Panc1 (cell line): ENCODE measurements at regions not wholly inside any gene's neighbourhood (a gene's known extent, or its start where the extent isn't known, plus 50 kb on each side); places are given as distances from the start of the nearest gene placed in this dataset.

ENCODE experiments used
- ATAC-seq: fragments of 200-7000 bp; cut with Tn5 transposase; 2 replicates; pipeline ENCODE4 v1.9.1; 2020; ENCODE audit warnings: mild to moderate bottlenecking, moderate library complexity
- BruUV-seq: library from RNA; stranded (reverse); fragments of 400-500 nt; replicated peaks from 2 replicates; lab custom pipeline; 2021; lab: Mats Ljungman, UMichigan
- CTCF ChIA-PET: fragments of 300-600 bp; sonication (Branson Sonifier 250); formaldehyde crosslinking; loops from one replicate; lab custom pipeline; 2022; ENCODE audit warnings: antibody characterized with exemption; lab: Charles Lee
- POLR2A ChIA-PET: fragments of 300-600 bp; sonication (Branson Sonifier 250); formaldehyde crosslinking; loops from one replicate; lab custom pipeline; 2022; ENCODE audit warnings: antibody characterized with exemption; lab: Charles Lee
- DNase-seq: peaks from one replicate; pipeline ENCODE4 v3.0.0-alpha.2; 2010; ENCODE audit warnings: low read depth, low spot score
- H3K27ac ChIP-seq: 2 replicates; pipeline ENCODE4 v1.5.1; 2011; ENCODE audit warnings: mild to moderate bottlenecking, low read length, inconsistent platforms
- H3K27me3 ChIP-seq: fragments of 200-500 bp; sonication (Bioruptor generic); 2 replicates; pipeline ENCODE4 v1.6.0; 2014; ENCODE audit warnings: low read length, inconsistent platforms; ENCODE audit not compliant: control insufficient read depth, insufficient read depth
- H3K36me3 ChIP-seq: fragments of 200-500 bp; sonication (Bioruptor generic); 2 replicates; pipeline ENCODE4 v1.5.1; 2014; ENCODE audit warnings: inconsistent platforms, mild to moderate bottlenecking, low read length, moderate library complexity; ENCODE audit not compliant: control insufficient read depth, insufficient read depth
- H3K4me1 ChIP-seq: 2 replicates; pipeline ENCODE4 v1.5.1; 2011; ENCODE audit warnings: inconsistent platforms, mild to moderate bottlenecking, low read length, moderate library complexity; ENCODE audit not compliant: control insufficient read depth, insufficient read depth
- H3K4me3 ChIP-seq, 2 experiments: 2 replicates each; pipeline ENCODE4 v1.5.1; 2011 to 2012; ENCODE audit warnings: low read depth in 2 of 2, low read length in 2 of 2, mild to moderate bottlenecking in 2 of 2, inconsistent platforms in 1 of 2, moderate library complexity in 1 of 2
- H3K9me3 ChIP-seq: fragments of 200-500 bp; sonication (Bioruptor generic); 2 replicates; pipeline ENCODE4 v1.5.1; 2014; ENCODE audit warnings: low read depth, mild to moderate bottlenecking, inconsistent platforms, low read length, moderate library complexity; ENCODE audit not compliant: control insufficient read depth, insufficient read depth
- POLR2AphosphoS5 ChIP-seq: IDR thresholded peaks from 2 replicates; pipeline ENCODE4 v1.6.1; 2012; ENCODE audit warnings: mild to moderate bottlenecking, low read depth, low read length, moderate library complexity
- SIN3A ChIP-seq: IDR thresholded peaks from 2 replicates; pipeline ENCODE4 v1.6.1; 2012; ENCODE audit warnings: low read depth, mild to moderate bottlenecking, low read length, moderate library complexity, borderline replicate concordance; ENCODE audit not compliant: insufficient read depth
- TCF7L2 ChIP-seq: IDR thresholded peaks from 2 replicates; pipeline ENCODE4 v1.6.1; 2011; ENCODE audit warnings: mild to moderate bottlenecking, low read depth, low read length, inconsistent platforms
- in situ Hi-C: cut with HindIII; loops from 2 replicates; pipeline ENCODE4 v1.10.0; 2016; ENCODE audit warnings: low sequenced_read_pairs, low pct_unique_long_range_greater_than_20kb
- intact Hi-C: fragments of 100-400 bp; cut with micrococcal nuclease; formaldehyde crosslinking; loops from one replicate; pipeline ENCODE4 v1.10.0; 2022; ENCODE audit not compliant: unreplicated experiment
- TF ChIP-seq, protein P1 (sequence below), 2 experiments: IDR thresholded peaks; 2 replicates each; pipeline ENCODE4 v1.6.1; 2011 to 2012; ENCODE audit warnings: low read depth in 2 of 2, control low read depth in 1 of 2, low read length in 1 of 2, mild to moderate bottlenecking in 1 of 2, moderate library complexity in 1 of 2; ENCODE audit not compliant: insufficient read depth in 1 of 2
- TF ChIP-seq, protein P2 (sequence below): fragments of 450-650 bp; IDR thresholded peaks from 2 replicates; pipeline ENCODE4 v1.5.1; 2017; ENCODE audit warnings: mild to moderate bottlenecking

DNA sequence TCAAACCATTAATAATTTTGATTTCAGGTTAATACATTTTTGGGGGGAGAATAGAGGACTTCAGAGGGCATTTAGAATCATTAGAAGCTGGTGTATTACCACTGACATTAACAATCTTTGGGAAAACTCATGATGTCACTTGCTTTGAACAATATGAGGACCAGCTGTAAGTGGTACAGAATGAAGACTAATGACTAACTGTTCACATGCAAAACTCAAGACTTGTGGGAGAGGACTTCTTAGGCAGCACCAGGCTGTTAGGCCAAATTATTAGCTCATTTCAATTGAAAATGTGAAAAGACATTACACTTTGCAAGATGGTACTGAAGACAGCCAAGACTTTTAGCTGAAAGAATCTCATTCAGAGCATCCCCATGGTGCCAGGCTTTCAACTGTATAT lies 426.2 kb upstream of the ADAMTS9 start:
- no peak for ATAC-seq
- H3K27ac ChIP-seq = no peak overlapping the region
- TF ChIP-seq TCF7L2 (no peak), POLR2AphosphoS5 (no peak), SIN3A (no peak)
- TF ChIP-seq, protein P1, sequence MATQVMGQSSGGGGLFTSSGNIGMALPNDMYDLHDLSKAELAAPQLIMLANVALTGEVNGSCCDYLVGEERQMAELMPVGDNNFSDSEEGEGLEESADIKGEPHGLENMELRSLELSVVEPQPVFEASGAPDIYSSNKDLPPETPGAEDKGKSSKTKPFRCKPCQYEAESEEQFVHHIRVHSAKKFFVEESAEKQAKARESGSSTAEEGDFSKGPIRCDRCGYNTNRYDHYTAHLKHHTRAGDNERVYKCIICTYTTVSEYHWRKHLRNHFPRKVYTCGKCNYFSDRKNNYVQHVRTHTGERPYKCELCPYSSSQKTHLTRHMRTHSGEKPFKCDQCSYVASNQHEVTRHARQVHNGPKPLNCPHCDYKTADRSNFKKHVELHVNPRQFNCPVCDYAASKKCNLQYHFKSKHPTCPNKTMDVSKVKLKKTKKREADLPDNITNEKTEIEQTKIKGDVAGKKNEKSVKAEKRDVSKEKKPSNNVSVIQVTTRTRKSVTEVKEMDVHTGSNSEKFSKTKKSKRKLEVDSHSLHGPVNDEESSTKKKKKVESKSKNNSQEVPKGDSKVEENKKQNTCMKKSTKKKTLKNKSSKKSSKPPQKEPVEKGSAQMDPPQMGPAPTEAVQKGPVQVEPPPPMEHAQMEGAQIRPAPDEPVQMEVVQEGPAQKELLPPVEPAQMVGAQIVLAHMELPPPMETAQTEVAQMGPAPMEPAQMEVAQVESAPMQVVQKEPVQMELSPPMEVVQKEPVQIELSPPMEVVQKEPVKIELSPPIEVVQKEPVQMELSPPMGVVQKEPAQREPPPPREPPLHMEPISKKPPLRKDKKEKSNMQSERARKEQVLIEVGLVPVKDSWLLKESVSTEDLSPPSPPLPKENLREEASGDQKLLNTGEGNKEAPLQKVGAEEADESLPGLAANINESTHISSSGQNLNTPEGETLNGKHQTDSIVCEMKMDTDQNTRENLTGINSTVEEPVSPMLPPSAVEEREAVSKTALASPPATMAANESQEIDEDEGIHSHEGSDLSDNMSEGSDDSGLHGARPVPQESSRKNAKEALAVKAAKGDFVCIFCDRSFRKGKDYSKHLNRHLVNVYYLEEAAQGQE (IDR thresholded peaks at IDR 0.05; ENCODE audit: insufficient read depth in 1 of 2, low read depth in 2 of 2, low read length in 1 of 2) = no peak
- in situ Hi-C loops (no loop called here), intact Hi-C loops (no loop called here)
- H3K27me3 ChIP-seq = no peaks in the 10 kb centered on the region
- no peaks in the 10 kb centered on the region for H3K36me3 ChIP-seq
- CTCF ChIA-PET = no interaction called here
- DNase-seq = no peak
- POLR2A ChIA-PET = no interaction called here
- no peak overlapping the region for H3K4me3 ChIP-seq
- no TSS peak for BruUV-seq
- no peaks in the 10 kb centered on the region for H3K9me3 ChIP-seq
- no peaks in the 10 kb centered on the region for H3K4me1 ChIP-seq

DNA sequence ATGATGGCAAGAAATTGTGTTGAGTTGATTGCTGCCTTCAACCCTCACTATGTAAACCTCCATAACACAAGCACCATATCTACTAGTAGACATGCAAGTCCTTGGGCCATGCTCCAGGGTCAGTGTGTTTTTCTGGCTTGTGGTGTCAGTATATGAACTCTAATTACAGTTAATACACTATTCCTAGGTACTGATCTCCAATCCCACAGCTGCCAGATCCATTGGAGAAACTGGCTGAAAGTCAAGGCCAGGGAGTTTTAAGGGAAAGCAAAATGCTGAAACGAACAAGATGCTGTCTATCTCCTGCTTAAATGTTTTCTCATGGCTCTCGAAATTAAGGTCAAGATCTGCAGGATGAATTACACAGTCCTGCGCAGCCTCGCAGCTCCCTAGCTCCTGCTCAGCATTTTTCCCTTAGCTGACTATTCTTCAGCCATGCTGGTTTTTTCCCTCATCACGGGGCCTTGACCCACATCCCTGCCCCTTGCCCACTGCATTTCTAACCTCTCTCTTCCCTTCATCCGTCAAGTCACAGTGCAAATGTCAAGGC lies 425.0 kb upstream of the ADAMTS9 start:
- in situ Hi-C loops = no loop called here
- ATAC-seq (no peak), DNase-seq (no peak)
- CTCF ChIA-PET = no interaction called here
- Histone ChIP-seq H3K36me3 (no peaks in the 10 kb centered on the region), H3K4me1 (no peaks in the 10 kb centered on the region), H3K9me3 (no peaks in the 10 kb centered on the region), H3K27ac (no peak overlapping the region), H3K27me3 (no peaks in the 10 kb centered on the region), H3K4me3 (no peak overlapping the region)
- no TSS peak for BruUV-seq
- intact Hi-C loops = no loop called here
- POLR2A ChIA-PET = no interaction called here
- TF ChIP-seq, protein P1 (IDR thresholded peaks at IDR 0.05; ENCODE audit: insufficient read depth in 1 of 2, low read depth in 2 of 2, low read length in 1 of 2) = no peak
- TF ChIP-seq POLR2AphosphoS5 = no peak
- TF ChIP-seq, protein P2, sequence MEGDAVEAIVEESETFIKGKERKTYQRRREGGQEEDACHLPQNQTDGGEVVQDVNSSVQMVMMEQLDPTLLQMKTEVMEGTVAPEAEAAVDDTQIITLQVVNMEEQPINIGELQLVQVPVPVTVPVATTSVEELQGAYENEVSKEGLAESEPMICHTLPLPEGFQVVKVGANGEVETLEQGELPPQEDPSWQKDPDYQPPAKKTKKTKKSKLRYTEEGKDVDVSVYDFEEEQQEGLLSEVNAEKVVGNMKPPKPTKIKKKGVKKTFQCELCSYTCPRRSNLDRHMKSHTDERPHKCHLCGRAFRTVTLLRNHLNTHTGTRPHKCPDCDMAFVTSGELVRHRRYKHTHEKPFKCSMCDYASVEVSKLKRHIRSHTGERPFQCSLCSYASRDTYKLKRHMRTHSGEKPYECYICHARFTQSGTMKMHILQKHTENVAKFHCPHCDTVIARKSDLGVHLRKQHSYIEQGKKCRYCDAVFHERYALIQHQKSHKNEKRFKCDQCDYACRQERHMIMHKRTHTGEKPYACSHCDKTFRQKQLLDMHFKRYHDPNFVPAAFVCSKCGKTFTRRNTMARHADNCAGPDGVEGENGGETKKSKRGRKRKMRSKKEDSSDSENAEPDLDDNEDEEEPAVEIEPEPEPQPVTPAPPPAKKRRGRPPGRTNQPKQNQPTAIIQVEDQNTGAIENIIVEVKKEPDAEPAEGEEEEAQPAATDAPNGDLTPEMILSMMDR = no peak
- no peak for TF ChIP-seq TCF7L2
- no peak for TF ChIP-seq SIN3A
